H9 (cell line): ENCODE measurements at regions not wholly inside any gene's neighbourhood (a gene's known extent, or its start where the extent isn't known, plus 50 kb on each side); places are given as distances from the start of the nearest gene placed in this dataset.

ENCODE experiments used
- DNase-seq: peaks from one replicate; pipeline ENCODE4 v3.0.0-alpha.2; 2017
- H2AFZ ChIP-seq: one replicate; pipeline ENCODE4 v1.6.1; 2013; ENCODE audit warnings: mild to moderate bottlenecking, low read length, control low read depth, moderate library complexity
- H2AK5ac ChIP-seq: 2 replicates; pipeline ENCODE4 v1.6.1; 2013; ENCODE audit warnings: low read length, control low read depth, mixed read lengths; ENCODE audit not compliant: insufficient read length
- H2BK120ac ChIP-seq: one replicate; pipeline ENCODE4 v1.6.1; 2013; ENCODE audit warnings: low read depth, mild to moderate bottlenecking, low read length, control low read depth, inconsistent platforms; ENCODE audit not compliant: poor library complexity, severe bottlenecking
- H2BK12ac ChIP-seq: 2 replicates; pipeline ENCODE4 v1.6.1; 2013; ENCODE audit warnings: low read length, control low read depth, mixed read lengths, low read depth; ENCODE audit not compliant: insufficient read length
- H2BK15ac ChIP-seq: 2 replicates; pipeline ENCODE4 v1.6.1; 2013; ENCODE audit warnings: low read depth, low read length, control low read depth
- H2BK20ac ChIP-seq: one replicate; pipeline ENCODE4 v1.6.1; 2013; ENCODE audit warnings: low read depth, mild to moderate bottlenecking, low read length, control low read depth, inconsistent platforms; ENCODE audit not compliant: poor library complexity, severe bottlenecking
- H2BK5ac ChIP-seq: 2 replicates; pipeline ENCODE4 v1.6.1; 2013; ENCODE audit warnings: low read length, control low read depth, mixed read lengths; ENCODE audit not compliant: insufficient read length
- H3K14ac ChIP-seq: 2 replicates; pipeline ENCODE4 v1.6.1; 2013; ENCODE audit warnings: low read length, control low read depth; ENCODE audit not compliant: insufficient read depth
- H3K18ac ChIP-seq: 2 replicates; pipeline ENCODE4 v1.6.1; 2013; ENCODE audit warnings: low read depth, mild to moderate bottlenecking, mixed read lengths, low read length, control low read depth; ENCODE audit not compliant: insufficient read length
- H3K23ac ChIP-seq: 2 replicates; pipeline ENCODE4 v1.6.1; 2013; ENCODE audit warnings: low read length, control low read depth, mixed read lengths, low read depth; ENCODE audit not compliant: insufficient read length
- H3K23me2 ChIP-seq: 2 replicates; pipeline ENCODE4 v1.6.1; 2013; ENCODE audit warnings: low read depth, mild to moderate bottlenecking, mixed read lengths, low read length, control low read depth; ENCODE audit not compliant: insufficient read length, poor library complexity, severe bottlenecking
- H3K27ac ChIP-seq: 2 replicates; pipeline ENCODE4 v1.5.1; 2013; ENCODE audit warnings: low read length, control low read depth, mixed read lengths, low read depth; ENCODE audit not compliant: insufficient read length
- H3K27me3 ChIP-seq: 2 replicates; pipeline ENCODE4 v1.6.1; 2013; ENCODE audit warnings: low read length, control low read depth, inconsistent platforms; ENCODE audit not compliant: insufficient read depth
- H3K4ac ChIP-seq: 2 replicates; pipeline ENCODE4 v1.6.1; 2013; ENCODE audit warnings: low read depth, mild to moderate bottlenecking, control low read depth, inconsistent platforms, low read length, moderate library complexity
- H3K4me1 ChIP-seq: 2 replicates; pipeline ENCODE4 v1.6.1; 2013; ENCODE audit warnings: low read length, control low read depth, inconsistent platforms; ENCODE audit not compliant: insufficient read depth
- H3K4me2 ChIP-seq: 2 replicates; pipeline ENCODE4 v1.6.1; 2013; ENCODE audit warnings: low read length, control low read depth, mixed read lengths; ENCODE audit not compliant: insufficient read length, insufficient read depth
- H3K56ac ChIP-seq: 2 replicates; pipeline ENCODE4 v1.6.1; 2013; ENCODE audit warnings: low read depth, mild to moderate bottlenecking, mixed read lengths, low read length, control low read depth; ENCODE audit not compliant: insufficient read length
- H3K79me1 ChIP-seq: 2 replicates; pipeline ENCODE4 v1.6.1; 2013; ENCODE audit warnings: low read depth, mild to moderate bottlenecking, moderate library complexity, low read length, control low read depth, inconsistent platforms; ENCODE audit not compliant: insufficient read depth, poor library complexity, severe bottlenecking
- H3K79me2 ChIP-seq: 2 replicates; pipeline ENCODE4 v1.6.1; 2013; ENCODE audit warnings: low read length, control low read depth, inconsistent platforms; ENCODE audit not compliant: insufficient read depth
- H3K9ac ChIP-seq: 2 replicates; pipeline ENCODE4 v1.6.1; 2013; ENCODE audit warnings: low read length, control low read depth, mixed read lengths; ENCODE audit not compliant: insufficient read length; ENCODE audit errors: extremely low read depth
- H3K9me3 ChIP-seq: one replicate; pipeline ENCODE4 v1.6.1; 2013; ENCODE audit warnings: low read depth, low read length, inconsistent platforms; ENCODE audit not compliant: control insufficient read depth
- H3T11ph ChIP-seq: one replicate; pipeline ENCODE4 v1.6.1; 2013; ENCODE audit warnings: mild to moderate bottlenecking, low read length, control low read depth, inconsistent platforms
- H4K20me1 ChIP-seq: one replicate; pipeline ENCODE4 v1.6.1; 2013; ENCODE audit not compliant: control insufficient read depth, insufficient read length, insufficient read depth
- H4K5ac ChIP-seq: 2 replicates; pipeline ENCODE4 v1.6.1; 2013; ENCODE audit warnings: low read depth, mild to moderate bottlenecking, mixed read lengths, low read length, control low read depth; ENCODE audit not compliant: insufficient read length
- H4K8ac ChIP-seq: replicated peaks from 2 replicates; pipeline ENCODE4 v1.6.1; 2013; ENCODE audit warnings: low read length, control low read depth, mixed read lengths, low read depth; ENCODE audit not compliant: insufficient read length
- H4K91ac ChIP-seq: 2 replicates; pipeline ENCODE4 v1.6.1; 2013; ENCODE audit warnings: low read depth, mild to moderate bottlenecking, moderate library complexity, mixed read lengths, low read length, control low read depth; ENCODE audit not compliant: insufficient read length
- H3K27ac Mint-ChIP-seq, 3 experiments: 2 replicates in 2 of 3; 3 replicates in 1 of 3; pipeline ENCODE4 v1.8.0; 2020 to 2021; ENCODE audit warnings: mixed read lengths in 3 of 3, mild to moderate bottlenecking in 1 of 3, moderate library complexity in 1 of 3
- H3K27me3 Mint-ChIP-seq: 2 replicates; pipeline ENCODE4 v1.8.0; 2021; ENCODE audit warnings: low read depth, mild to moderate bottlenecking, moderate library complexity, mixed read lengths
- H3K36me3 Mint-ChIP-seq, 3 experiments: 2 replicates in 2 of 3; 3 replicates in 1 of 3; pipeline ENCODE4 v1.8.0; 2020 to 2021; ENCODE audit warnings: low read depth in 3 of 3, mixed read lengths in 3 of 3; ENCODE audit not compliant: insufficient read depth in 1 of 3
- H3K4me1 Mint-ChIP-seq, 2 experiments: 2 replicates each; pipeline ENCODE4 v1.8.0; 2020; ENCODE audit warnings: mixed read lengths in 2 of 2
- H3K4me3 Mint-ChIP-seq, 2 experiments: 2 replicates in 1 of 2; 3 replicates in 1 of 2; pipeline ENCODE4 v1.8.0; 2020 to 2021; ENCODE audit warnings: mild to moderate bottlenecking in 2 of 2, mixed read lengths in 2 of 2, moderate library complexity in 1 of 2
- H3K9me3 Mint-ChIP-seq, 2 experiments: 2 replicates in 1 of 2; 3 replicates in 1 of 2; pipeline ENCODE4 v1.8.0; 2020; ENCODE audit warnings: mild to moderate bottlenecking in 2 of 2, mixed read lengths in 2 of 2, moderate library complexity in 1 of 2
- CTCF ChIP-seq: fragments of 200-600 bp; sonication (generic); conservative IDR thresholded peaks from 3 replicates; pipeline ENCODE4 v1.8.0; 2021; ENCODE audit warnings: antibody characterized with exemption, mild to moderate bottlenecking
- WGBS: extraction: QIAGEN DNeasy Blood & Tissue Kit; methylation state at CpG from one replicate; pipeline ENCODE4 v1.1.7; 2013; ENCODE audit warnings: missing lambda C conversion rate, low lambda C conversion rate, mixed read lengths; ENCODE audit not compliant: insufficient read length; ENCODE audit errors: extremely low coverage; 5-methylcytosine and 5-hydroxymethylcytosine counted together

GRCh38 chr5:53326424-53327153 lies 153.8 kb upstream of the FST start:
- Histone ChIP-seq H3K27me3 (no peaks in the 10 kb centered on the region), H3K23me2 (no peaks in the 10 kb centered on the region), H3K9me3 (no peaks in the 10 kb centered on the region), H2BK5ac (no peak overlapping the region), H3K4me1 (no peaks in the 10 kb centered on the region), H4K5ac (no peak overlapping the region), H3K4me2 (no peak overlapping the region), H3K14ac (no peak overlapping the region), H2BK120ac (no peak overlapping the region), H3K56ac (no peak overlapping the region), H3K79me1 (no peaks in the 10 kb centered on the region), H3K23ac (no peak overlapping the region), H3T11ph (no peak overlapping the region), H2BK20ac (no peak overlapping the region), H2AFZ (no peak overlapping the region), H2BK12ac (no peak overlapping the region), H4K8ac (no peak overlapping the region), H3K79me2 (no peaks in the 10 kb centered on the region), H3K9ac (no peak overlapping the region), H3K4ac (no peak overlapping the region), H3K27ac (no peak overlapping the region), H3K18ac (no peak overlapping the region), H2AK5ac (no peak overlapping the region), H4K91ac (no peak overlapping the region), H2BK15ac (no peak overlapping the region), H4K20me1 (no peaks in the 10 kb centered on the region)
- no peaks in the 10 kb centered on the region; a peak in 1 of 5 replicates for H3K9me3 Mint-ChIP-seq
- no peaks in the 10 kb centered on the region for H3K4me1 Mint-ChIP-seq
- DNase-seq, result no peak
- H3K36me3 Mint-ChIP-seq, result no peaks in the 10 kb centered on the region
- TF ChIP-seq CTCF, result no peak
- no peaks in the 10 kb centered on the region for H3K27me3 Mint-ChIP-seq
- H3K4me3 Mint-ChIP-seq, result no peak overlapping the region
- no CpG with 5 or more reads among the region's 7 CpGs for WGBS
- no peak overlapping the region for H3K27ac Mint-ChIP-seq
